Colon (tissue), 2 donors: ENCODE measurements at regions not wholly inside any gene's neighbourhood (a gene's known extent, or its start where the extent isn't known, plus 50 kb on each side); places are given as distances from the start of the nearest gene placed in this dataset.

Source experiments
- FAIRE-seq: peaks from 2 replicates; lab custom pipeline; 2012; peaks lifted over from hg19 to GRCh38; lab: Jason Lieb, UNC
- donor health status: control.
- donor health status: control.

DNA sequence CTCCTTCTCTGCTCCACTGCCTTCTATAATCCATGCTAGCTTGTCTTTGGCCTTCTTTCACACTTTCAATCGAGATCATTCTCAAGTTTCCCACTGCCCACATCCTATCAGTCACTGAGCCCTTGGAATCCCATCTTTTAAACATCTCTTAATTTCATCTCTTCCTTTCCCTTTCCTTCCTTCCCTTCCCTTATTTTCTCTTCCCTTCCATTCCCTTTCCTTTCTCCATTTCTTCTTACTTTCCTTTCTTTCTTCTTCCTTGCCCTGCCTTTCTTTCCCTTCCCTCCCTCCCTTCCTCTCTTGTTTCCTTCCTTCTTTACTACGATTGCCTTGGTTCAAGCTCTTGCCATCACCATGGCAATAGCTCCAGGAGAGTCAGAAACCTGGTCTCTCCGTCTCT lies 183.8 kb downstream of the EMP1 start:
- FAIRE-seq, result no peak

DNA sequence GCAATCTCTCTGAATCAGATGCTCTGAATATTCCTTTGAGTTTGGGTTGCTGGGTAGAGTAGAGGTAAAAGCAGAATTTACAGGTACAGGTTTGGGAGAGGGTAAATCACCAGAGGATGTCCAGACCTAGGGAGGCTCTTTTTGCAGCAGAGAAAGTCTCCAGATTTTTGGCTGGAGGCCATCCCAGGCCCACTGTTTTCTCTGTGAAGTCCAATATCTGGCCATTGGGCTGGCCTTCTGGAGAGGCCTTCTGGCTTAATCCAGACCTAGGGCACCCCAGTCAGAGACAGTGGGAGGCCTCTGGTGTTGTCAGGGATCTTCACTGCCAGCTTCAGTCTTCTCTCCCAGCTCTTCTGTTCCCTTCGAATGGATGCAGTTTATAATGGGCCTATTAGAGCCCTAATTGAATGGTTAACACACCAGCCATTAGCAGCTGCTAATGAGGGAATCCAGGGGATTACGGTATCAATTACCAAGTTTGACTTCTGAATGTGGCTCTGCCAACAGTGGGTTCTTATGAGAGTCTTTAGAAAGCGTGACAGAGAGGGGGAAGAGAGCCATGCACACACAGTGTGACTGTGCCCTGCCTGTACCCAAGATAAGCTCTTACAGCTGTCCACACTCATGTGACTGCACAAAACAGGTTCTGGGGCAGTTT lies 183.1 kb downstream of the EMP1 start:
- FAIRE-seq, result no peak

DNA sequence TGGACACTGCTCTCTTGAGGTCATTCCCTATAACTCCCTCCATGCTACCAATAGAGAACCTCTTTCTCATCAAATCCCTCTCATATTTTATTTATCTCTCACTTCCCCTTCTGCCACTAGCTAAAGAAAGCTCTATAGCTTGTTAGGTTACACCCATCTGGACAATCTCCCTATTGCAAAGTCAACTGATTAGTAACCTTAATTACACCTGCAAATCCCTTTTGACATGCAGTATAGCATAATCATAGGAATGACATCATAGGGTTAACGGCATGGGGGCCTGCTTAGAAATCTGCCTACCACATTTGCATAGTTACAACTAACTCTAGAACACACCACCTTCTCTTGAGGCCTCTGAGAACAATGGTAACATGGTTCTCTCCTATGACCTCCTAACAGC lies 181.2 kb downstream of the EMP1 start:
- no peak for FAIRE-seq

DNA sequence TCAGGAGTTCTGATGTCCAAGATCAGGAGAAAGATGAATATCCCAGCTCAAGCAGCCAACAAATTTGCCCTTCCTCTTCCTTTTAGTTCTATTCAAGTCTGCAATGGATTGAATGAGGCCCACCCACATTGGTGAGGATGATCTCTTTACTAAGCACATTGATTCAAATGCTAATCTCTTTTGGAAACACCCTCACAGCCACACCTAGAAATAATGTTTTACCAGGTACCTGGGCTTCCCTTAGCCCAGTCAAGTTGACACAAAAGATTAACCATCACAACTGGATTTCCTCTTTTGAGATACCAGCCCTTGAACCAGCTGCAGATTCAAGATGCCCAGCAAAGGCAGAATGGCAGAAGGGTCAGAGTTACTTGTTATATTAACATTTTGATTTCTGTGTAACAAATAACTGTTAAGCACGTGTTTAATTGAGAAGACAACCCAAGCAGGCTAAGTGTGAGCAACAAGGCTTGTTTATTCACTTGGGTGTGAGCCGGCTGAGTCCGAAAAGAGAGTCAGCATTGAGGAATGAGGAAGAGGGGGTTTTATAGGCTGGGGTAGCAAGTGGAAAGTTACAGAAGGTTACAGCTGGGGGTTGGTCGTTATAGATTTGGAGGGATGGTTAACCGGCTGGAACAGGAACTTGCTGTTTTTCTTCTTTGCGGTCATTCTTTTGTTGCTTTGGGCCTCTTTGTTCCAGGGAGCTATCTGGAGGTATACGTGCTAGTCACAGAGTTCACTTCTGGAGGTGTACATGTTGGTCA lies 180.3 kb downstream of the EMP1 start:
- FAIRE-seq, result no peak

DNA sequence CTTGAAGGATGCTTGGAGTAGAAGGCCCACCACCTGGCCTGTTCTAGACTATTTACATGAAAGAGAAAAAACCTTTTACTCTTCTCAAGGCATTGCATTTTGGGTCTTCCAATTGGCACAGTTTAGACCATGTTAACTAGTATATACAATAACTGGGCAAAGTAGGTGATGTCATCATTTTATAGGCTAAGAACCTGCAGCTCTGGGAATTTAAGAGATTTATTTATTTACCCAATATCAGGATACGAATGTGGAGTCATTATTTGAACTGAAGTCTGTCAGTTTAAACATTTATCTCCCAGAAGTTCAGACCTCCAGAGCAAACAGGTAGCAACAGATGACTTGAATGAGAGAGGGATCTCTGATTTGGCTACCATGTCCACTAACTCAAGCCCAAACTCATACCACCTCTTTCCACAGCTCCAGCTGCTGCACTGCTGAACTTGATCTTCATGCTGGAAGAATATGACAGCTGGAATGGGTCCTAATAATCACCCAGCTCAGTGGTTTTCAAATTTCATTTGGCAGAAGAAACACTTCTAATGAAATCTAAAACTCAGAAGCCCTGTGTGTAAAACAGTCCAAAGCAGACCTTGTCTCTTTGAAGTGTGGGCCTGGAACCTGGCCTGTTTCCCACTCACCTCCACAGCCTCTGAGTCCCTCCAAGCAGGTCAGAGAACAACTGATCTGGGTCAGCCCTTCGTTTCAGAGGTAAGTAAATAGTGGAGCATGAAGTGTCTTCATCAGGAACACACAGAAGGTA lies 179.2 kb downstream of the EMP1 start:
- FAIRE-seq, result no peak

DNA sequence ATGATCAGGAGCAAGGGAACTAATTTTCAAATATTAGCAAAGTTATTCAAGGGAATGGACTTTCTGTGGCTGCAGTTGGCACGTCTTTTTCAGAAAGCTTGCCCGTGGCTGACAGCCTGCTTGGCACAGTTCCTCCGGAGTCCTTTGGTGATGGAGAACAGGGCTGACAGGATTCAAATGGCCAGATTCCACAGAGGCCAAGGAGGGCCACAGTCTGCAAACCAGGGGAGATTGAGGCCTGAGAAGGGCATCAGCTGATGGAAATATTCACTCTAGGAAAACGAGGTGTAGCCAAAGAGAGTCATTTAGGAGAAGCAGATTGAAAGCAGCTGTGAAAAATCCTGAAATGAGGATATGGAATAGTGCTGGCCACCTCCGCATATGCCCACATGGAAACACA lies 178.3 kb downstream of the EMP1 start:
- no peak for FAIRE-seq

DNA sequence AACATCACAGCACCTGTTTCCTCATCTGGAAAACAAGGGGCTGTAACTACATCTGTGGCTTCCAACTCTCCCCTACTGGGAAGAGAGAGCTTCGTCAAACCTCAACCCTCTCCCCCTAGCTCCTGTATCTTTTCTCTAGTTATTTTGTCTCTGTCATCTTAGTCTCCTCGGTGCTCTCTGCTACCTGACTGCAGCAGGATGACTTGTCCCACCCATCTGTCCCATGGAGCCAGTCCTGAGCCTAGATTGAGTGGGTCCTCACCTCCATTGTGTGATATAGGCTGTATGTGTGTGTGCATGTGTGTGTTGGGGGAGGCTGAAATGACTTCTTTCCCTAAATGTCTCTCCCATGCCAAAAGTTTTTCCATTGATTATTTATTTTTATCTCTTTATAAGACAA lies 177.3 kb downstream of the EMP1 start:
- FAIRE-seq, result no peak

DNA sequence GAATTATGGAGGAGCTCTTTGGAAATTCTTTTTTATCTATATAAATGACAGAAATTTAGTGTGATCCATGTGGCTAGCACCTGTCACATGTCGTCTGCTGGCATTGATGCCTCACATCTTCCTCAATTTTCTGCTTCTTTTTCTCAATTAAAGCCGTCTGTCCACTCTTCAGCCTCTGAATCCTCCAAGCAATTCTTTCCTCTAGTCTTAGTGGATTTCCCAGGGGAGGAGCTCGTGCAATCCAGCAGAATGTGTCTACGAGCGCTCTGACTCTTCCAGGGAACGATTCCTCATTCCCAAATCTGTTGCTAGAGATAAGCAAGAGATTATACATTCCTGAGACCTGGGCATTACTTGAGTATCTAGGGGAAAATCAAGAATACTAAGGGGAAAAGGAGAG lies 176.6 kb downstream of the EMP1 start:
- no peak for FAIRE-seq

DNA sequence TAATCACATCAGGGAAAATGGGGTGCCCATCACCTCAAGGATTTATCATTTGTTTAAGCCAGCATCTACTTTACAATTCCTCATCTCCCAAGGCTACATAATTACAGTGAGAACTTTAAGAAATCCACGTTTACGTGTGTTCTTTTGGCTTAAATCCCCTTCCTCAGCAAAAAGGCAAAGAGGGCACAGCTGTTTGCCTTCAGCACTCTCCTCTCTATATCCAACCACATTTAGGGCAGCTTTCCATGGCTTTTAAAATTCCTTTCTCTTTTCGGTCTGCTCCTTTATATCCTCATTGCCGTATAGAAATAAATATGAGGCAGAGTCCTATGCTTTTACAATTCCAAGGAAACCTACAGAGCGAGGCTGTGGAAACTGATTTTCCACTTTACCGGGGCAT lies 175.9 kb downstream of the EMP1 start:
- no peak for FAIRE-seq

DNA sequence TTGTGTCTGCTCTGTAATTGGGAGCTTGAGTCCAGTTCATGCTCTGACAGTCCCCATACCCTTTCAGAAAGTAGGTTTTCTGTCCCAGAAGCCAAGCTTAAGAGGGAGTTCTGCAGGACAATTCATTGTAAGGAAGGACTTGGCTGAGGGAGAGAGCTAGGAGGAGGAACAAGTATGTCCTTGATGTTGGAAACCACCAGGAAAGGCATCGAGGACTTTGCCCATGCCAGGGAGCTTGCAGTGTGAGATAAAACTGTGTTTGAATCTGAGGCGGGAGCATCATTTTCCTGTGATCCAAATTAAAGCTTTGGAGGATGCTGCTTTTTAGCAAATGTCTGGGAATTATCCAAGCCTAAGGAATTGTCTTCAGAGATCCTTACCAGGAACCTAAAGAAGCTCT lies 175.3 kb downstream of the EMP1 start:
- FAIRE-seq, result no peak

DNA sequence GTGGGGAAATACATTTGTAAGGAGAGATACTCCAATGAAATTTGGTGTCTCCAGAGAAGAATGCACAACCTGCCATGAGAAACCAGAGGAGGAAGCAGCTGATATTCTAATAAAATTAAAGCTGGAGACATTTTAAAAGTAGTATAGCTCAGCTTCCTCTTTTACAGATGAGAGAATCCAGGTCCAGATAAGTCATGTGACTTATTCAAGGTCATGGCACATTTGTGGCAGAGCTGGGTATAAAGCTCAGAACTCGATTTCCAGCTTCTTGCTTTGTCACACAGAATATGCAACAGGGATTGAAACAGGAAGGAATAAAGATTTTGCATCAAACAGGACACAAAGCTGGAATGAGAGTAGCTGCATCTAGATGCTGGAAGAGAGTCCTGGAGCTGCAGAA lies 174.8 kb downstream of the EMP1 start:
- FAIRE-seq, result no peak

DNA sequence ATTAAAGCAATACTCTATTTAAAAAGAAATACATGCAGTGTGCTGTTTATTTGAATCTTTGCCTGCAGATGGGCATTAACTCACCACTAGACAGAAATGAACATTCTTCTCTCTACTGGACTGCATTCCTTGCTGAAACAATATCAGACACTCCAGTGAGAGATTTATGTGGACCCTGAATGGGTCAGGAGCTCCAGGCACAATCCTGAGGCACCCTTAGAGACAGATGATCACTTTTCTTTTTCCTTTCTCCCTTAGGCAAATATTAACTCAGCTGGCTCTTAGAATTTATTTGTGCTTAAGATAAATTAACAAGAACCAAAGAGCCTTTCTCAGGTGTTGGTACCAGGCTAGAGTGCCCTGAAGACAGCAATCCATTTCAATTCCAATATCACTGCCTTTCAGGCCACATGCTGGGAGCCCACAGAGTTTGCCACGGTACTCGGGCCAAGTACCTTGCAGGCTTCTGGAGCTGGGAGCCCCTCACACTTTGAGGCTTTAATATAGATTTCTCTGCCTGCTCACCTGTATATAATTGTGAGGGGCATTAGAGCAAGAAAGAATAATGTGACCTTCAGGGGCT lies 173.0 kb downstream of the EMP1 start:
- FAIRE-seq, result no peak

DNA sequence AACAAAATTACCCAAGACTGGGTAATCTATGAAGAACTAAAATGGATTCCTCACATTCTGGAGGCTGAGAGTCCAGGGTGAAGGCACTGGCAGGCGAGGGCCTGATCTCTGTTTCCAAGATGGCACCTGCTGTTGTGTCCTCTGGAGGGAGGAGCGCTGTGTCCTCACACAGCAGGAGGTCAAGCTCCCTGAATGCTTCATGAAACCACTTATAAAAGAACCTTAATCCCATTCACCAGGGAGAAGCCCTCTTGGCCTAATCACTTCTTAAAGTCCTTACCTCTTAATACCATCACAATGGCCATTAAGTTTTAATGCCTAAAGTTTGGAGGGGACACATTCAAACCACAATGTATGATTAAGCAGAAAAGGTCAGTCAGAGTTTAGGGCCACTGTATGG lies 172.4 kb downstream of the EMP1 start:
- FAIRE-seq, result no peak

DNA sequence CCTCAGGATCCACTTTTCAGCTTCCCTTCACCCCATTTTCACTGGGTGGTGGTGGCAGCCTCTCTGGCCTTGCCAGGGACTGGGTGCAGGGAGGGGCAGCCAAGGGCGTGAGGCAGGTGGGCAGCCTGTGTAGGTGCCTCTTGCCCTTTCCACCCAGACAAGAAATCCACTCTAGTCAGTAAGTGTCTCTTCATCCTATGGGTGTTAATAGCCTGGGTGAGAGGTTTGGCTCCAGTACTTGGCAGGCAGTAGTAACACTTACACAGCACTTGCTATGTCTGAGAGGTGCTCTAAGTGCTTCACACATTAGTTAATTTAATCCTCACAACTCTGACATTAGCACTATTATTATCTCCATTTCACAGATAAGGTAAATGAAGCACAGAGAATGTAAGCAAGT lies 171.9 kb downstream of the EMP1 start:
- no peak for FAIRE-seq

DNA sequence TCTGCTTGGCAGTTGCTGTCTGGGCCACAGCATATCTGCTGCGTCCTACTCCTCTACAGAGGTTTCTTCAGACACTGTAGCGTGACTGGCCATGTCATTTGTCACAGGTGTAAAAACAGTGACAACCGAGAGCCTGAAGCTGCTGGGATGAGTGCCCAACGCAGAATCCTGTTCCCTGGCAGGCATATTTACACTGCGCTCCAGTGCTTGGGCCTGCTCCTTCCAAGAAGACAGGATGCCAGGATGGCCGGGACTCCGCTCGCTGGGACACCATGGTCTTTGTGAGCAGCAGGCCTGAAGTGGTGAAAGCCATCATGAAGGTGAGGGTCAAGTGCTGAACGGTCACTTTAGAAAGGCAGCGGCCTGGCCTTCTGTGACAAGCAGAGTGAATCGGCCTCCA lies 171.4 kb downstream of the EMP1 start:
- FAIRE-seq, result no peak

DNA sequence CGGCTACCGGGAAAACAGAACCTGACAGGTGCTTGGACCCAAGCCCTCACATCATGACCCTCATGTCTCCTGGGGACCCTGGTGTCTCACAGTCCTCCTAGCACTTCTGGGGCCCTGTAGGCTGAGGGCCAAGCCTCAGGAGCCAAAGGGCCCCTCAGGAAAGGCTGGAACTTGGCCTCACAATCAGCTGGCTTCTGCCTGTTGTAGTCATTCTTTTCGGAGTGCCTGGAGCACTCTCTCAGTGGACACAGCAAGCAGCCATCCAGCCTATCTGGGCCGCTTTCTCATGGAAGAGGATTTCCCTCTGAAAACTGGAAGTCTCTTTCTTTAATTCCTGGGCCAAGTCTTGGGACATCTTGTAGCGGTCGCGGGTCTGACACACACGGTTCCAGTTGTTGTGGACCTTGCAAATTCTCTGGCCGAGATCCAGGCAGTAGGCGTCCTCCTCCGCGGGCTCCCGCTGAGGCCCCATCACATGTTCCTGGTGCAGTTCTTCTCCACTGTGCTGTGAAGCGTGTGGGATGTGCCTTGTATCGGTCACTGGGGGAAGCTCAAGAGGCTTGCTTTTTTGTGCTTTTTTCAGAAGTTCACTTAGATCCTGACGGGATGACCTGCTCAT lies 169.3 kb downstream of the EMP1 start:
- FAIRE-seq, result no peak

DNA sequence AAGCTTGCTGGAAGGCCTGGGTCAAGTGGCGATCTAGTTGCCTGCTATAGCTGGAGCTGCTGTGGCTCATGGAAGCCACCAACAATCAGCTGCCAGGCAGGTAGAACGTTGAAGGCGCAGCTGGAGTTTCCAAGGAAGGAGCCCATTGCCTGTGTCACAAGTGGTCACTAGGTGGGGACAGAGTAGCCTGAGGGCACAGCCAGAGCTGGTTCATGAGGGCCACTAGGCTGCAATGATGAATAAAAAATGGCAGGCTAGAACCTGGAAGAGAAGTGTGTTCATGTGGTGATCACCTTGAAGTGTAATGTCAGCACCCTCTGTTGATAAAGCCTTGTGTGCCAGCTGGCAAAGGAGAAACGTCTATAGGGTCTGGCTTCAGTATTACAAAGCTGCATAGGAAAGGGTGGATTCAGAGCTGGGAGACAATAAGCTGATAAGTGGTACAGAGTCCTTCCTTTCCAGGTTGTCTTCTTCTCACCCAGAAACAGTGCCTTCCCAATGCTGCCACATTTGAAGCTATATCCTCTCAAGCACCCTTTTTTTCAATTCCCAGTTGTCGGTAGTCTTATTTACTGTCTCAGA lies 165.8 kb downstream of the EMP1 start:
- no peak for FAIRE-seq

DNA sequence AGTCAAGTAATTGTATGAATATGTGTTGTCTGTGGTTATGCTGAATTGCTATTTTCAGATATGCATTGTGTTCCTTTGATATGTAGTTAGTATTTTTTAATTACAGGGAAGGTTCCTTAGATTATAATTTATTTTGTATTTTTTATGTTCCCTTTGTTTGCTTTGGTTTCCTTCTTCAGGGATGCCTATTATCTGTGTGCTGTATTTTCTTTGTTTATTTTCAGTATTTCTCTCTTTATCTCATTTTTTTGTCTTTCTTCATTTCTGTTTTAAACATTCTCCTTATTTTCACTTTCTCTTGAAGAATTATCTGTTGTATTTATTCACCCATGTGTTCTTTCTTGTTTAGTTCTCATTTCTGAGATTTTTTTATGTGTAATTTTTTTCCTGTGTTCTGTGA lies 163.1 kb downstream of the EMP1 start:
- FAIRE-seq, result no peak

DNA sequence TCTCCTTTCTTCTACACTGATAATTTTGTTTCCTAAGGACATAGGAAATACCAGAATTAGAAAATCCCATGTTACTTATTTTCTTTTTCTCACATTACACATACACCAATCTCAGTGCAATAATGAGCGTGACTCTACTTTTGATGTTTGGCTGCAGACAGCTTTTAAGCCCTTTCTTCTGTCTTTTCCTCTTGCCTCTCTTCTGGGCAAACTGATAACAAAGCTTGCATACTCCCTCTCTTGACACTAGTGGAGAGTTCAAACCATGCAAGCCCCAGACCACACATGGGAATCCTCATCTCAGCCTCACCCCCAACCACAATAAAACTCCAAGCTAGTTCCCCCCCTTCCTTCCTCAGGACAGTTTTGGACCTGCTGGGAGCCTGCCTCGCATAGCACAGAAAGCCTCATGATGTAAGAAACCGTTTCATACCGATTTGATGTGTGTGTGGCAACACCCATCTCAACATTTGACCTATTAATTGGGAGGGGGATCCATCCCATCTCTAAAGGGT lies 161.9 kb downstream of the EMP1 start:
- FAIRE-seq, result no peak

DNA sequence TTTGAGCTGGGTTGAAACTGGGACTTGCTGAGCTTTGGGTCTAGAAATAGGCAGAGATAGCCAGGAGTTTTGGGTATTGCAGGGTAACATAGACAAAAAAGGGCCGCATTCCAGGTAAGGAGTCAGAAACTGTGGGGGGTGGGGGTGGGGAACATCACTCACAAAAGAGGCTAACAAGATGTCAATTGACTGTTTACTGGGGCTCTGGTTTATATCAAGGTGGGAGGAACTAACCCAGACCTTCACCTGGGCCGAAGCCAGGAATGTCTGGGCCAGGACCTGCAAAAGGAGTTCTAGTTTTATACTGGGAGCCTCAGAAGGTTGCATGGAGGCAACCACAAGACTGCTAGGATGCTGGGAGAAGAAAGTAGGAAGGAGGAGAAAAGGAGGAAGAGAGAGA lies 154.4 kb downstream of the EMP1 start:
- FAIRE-seq, result no peak

DNA sequence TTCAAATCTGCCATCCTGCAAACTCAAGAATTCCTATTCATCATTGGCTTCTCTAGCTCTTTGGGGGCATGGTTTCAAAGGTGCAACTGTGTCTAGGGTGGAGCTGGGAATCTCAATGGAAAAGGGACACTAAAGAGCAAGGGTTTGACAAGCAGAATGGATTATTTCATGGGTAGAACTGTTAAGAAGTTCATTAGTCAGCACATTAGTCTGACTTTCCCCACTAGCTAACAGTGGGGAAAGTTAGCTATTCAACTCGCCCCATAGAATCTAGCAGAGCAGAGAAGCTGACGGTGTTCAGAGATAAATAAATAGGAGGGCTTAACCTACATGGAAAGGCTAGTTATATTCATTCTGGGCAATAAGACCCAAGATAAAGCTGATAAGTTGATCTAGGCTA lies 153.9 kb downstream of the EMP1 start:
- FAIRE-seq, result no peak

DNA sequence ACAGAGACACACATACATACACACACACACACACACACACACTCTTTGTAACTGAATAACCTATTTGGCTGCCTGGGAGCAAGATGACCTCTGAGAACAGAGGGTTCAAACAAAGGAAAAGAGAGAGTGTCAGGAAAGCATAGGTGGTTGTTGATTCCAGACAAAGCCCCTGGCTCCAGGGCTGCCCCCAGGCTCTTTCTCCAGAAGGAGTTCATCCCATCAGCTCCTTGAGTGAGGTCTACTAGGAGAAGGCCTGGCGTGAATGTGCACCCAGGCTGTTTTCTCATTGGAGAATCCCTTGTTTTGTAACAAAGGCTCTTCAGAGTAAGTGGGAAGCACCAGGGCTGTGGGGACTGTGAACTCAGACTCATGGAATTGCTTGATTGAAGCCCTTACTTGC lies 151.9 kb downstream of the EMP1 start:
- FAIRE-seq, result no peak
